Breast epithelium (tissue), 3 donors: ENCODE measurements at regions not wholly inside any gene's neighbourhood (a gene's known extent, or its start where the extent isn't known, plus 50 kb on each side); places are given as distances from the start of the nearest gene placed in this dataset.

ENCODE experiments used
- CTCF ChIP-seq, 3 donors: fragments of 450-650 bp; IDR thresholded peaks; one replicate each; pipeline ENCODE4 v1.5.1; 2016 to 2017; ENCODE audit warnings: antibody characterized with exemption in 3 of 3, mild to moderate bottlenecking in 3 of 3, moderate library complexity in 3 of 3
- POLR2AphosphoS5 ChIP-seq, 3 donors: sonication (generic); formaldehyde crosslinking; IDR thresholded peaks; one replicate each; pipeline ENCODE4 v1.6.1; 2017; ENCODE audit warnings: antibody characterized with exemption in 3 of 3

- TF ChIP-seq CTCF (IDR thresholded peaks at IDR 0.05) (no peak), POLR2AphosphoS5 (IDR thresholded peaks at IDR 0.05) (no peak)
These were observed 151.6 kb downstream of the SEC23A start for GRCh38 chr14:38951451-38951850.
